HL-60/S4 (cell line): ENCODE measurements at regions not wholly inside any gene's neighbourhood (a gene's known extent, or its start where the extent isn't known, plus 50 kb on each side); places are given as distances from the start of the nearest gene placed in this dataset.

Experiments used
- in situ Hi-C: fragments of 300-500 bp; cut with MboI; formaldehyde crosslinking; loops from 2 replicates; pipeline ENCODE4 v1.14.3; 2022; ENCODE audit warnings: low sequenced_read_pairs

DNA sequence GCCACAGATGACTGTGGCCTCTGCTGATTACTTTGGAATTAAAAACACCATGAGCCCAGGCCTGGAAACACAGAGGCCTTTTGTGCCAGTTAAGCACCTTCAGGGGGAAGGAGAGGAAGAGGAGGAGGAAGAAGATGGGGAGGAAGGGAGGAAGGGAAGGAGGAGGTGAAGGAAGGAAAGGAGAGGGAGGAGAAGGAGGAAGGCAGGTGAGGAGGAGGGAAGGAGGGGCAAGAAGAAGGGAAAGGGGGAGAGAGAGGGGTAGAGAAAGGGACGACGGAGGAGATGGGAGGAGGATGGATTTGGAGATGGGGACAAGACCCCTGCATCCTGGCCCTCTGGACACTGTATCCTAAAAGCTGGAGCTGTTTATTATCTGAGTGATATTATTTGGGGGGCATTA lies 231.0 kb downstream of the UQCRFS1 start:
- in situ Hi-C loops = no loop called here

DNA sequence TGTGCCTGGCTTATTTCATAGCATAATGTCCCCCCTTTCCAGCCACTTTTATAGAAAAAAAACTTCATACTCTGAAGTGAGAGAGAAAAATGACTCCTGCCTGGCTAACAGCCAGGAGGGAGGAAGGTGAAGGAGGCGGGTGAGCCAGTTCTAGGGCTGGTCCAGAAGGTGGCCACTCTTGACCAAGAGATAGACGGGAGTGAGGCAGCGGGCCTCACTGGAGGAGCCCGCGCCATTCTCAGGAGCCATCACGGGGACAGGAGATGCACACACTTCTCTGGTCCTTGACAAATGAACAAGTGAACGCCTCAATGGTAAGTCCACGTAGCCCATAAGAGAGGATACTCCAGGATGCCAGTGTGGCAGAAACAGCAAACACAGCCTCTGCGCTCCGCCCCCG lies 231.4 kb downstream of the UQCRFS1 start:
- in situ Hi-C loops = no loop called here

DNA sequence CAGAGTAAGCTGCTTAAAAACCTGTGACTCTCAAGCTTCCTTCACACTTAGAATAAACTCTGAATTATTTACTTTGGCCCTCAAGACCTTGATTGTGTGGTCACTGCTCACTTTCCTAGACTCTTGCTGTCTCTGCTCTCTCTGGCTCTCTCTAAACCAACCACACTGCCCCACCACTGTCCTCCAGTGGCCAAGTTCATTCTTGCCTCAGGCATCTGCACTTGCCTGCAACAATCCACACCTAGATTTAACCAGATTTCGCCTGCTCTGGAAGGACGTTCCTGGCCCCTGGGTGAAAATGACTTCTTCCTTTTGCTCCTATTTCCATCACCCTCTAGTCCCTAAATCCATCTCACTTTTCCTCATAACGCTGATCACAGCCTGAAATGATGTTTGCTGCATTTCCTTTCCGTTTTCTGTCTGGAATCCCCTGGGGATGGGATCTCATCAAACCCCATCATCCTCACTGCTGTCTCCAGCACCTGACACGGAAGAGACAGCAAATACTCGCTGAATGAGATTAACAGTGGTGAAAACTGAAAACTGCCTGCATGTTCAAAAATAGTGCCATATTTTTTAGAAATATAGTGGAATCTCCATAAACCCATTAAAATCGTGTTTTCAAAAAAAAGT lies 232.6 kb downstream of the UQCRFS1 start:
- in situ Hi-C loops = no loop called here

DNA sequence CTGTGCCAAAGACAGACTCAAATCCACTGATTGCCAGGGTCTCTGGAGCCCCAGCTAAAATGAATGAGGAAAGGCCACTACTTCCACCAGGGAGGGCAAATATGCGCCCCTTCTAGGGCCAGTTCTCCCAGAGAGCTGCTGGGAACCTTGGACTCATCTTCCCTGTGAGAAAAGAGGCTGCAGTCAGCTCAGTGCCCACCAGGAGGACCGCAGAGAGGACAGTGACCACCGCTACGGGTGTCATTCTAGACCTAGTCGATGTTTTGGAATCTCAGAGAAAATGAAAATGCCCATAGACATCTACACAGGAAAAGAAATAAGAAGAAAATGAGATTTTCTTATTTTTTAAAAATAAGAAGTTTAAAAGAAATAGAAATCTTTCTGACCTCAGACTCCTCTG lies 235.1 kb downstream of the UQCRFS1 start:
- in situ Hi-C loops = no loop called here

DNA sequence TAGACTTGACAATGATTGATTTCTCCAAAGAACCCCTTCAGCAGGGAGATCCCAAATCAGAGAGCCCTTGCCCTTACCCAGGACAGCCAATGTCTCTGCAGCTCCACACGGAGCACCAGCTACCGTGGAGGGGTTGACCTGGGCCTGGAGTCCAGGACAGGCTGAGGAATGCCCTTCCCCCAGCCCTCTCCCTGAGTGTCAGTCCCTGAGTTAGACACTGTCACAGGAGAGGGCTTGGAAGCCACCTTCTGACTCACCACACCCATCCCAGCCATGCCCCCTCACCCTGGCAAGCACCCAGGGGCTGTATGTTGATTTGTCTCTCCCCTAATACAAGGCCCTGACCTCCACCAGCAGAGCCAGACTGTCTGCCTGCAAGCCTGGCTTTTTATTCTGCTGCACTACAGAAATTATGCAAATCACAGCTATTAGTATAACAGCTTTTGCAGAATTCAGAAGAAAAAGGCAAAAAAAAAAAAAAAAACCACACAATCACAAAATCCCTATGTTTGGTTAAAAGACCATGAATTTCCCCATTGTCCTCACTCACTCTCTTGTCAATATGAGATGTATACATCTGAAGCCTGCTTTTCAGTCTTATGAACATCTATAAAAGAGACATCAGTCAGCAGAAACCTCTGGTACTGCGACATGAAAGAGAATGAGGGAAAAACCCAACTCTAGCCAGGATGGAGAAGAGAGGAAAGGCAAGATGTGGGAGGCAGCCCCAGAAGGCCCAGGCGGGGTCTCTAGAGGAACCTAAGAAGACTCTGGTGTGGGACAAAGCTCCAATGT lies 240.7 kb downstream of the UQCRFS1 start:
- in situ Hi-C loops = no loop called here

DNA sequence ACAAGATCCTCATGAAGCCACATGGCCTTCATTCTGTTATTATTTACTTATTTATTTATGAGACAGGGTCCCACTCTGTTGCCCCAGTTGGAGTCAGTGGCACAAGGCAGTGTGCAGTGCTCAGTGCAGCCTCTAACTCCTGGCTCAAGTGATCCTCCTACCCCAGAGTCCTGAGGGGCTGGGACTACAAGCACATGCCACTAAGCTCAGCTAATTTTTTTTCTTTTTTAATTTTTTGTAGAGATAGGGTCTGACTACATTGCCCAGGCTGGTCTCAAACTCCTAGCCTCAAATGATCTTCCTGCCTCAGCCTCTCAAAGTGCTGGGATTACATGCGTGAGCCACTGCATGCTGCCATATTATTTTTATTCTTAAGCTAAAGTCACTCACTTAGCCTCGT lies 241.4 kb downstream of the UQCRFS1 start:
- in situ Hi-C loops = no loop called here

DNA sequence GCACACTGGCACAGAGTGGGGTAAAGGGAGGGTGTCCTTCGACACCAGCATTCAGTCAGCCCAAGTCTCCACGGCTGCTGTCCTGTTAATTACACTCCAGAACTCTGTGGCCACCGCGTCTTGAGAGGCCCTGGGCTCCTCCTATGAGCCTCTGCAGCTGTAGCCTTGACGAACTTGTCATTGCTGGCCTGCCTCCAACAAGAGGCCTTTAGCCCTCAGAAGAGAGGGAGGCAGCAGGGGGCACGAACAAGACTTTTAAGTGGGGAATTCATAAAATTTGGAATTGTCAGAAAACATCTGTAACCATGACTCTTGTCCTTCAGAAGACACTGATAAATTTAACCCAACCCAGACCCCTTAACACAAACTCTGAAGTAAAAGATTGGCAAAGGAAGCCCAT lies 241.9 kb downstream of the UQCRFS1 start:
- in situ Hi-C loops = no loop called here

DNA sequence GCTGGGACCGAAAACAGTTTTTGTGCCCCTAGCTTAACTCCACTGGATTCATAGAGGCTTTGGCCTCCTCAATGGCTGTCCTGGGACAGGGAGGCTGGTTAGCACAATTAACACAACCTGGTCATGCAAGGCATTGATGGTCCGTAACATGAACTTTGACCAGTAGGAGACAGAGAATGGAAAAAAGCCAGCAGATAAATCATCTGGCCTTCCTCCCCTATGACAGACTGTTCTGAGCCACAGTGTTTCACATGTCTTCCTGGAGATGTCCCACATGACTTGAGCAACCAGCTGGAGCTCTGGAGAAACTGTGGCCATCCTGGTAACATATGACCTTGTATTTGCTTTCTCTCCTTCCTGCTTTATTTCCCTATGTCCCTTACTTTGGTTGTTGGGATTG lies 244.2 kb downstream of the UQCRFS1 start:
- in situ Hi-C loops = no loop called here

DNA sequence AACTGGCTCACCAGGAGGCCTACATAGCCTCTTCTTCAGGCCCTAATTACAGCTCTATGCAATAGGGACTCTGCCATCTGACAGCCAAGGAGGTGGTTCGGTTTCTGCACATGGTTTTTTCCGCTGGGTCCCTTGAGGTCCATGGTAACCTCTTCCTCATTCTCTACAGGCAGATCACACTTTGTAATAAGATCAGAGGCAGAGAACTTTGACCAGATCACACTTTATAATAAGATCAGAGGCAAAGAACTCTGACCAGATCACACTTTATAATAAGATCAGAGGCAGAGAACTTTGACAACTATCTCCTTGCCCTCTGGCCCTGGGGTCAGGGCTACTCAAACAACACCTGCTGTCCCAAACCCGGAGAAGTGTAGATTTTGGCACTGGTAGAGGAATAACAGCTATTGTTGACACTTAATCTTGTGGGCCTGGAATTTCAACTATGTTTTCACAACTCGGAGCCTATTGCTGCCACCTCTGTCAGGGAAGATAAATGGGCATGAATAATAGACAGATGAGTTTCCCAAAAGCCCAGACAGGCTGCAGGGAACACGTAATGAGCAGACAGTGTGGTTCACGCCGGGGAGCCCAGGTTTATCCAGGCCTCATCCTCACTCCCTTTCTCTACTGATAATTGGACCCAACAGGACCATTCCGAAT lies 246.1 kb downstream of the UQCRFS1 start:
- in situ Hi-C loops = no loop called here

DNA sequence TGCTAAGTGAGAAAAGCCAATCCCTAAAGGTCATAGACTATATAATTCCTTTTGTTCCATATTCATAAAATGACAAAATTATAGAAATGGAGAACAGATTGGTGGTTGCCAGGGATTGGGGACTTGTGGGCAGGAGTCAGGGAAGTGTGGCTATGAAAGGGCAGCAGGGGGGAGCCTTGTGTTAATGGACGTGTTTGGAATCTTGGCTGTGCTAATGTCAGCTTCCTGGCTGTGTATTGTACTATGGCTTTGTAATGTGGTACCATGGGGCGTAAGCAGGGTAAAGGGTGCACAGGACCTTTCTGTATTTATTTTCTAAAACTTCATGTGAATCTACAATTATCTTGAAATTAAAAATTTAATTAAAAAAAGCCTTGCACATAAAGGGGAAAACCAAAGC lies 248.5 kb downstream of the UQCRFS1 start:
- in situ Hi-C loops = no loop called here

DNA sequence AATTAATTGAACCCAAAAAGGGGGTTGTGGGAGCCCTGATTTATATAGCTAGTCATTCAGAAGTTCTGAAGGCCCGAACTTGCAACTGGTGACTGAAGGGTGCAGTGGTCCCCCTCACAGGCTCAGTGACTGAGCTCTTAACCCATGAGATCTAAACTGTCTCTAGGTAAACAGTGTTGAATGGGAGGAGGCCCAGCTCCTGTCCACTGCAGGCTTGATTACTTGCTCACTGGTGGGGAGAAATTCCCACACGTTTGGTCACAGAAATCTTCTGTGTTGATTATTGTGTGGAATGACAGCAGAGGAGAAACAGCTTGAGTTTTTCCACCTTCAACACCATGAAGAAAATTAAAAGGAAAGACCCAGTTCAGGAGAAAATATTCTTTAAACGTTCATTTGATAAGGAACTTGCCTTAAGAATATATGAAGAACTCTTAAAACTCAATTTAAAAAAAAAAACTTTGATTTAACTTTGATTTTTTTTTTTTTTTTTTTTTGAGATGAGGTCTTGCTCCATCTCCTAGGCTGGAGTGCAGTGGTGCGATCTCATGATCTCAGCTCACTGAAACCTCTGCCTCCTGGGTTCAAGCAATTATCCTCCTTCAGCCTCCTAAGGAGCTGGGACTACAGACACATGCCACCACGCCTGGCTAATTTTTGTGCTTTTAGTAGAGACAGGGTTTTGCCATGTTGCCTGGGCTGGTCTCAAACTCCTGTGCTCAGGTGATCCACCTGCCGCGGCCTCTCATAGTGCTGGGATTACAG lies 249.3 kb downstream of the UQCRFS1 start:
- in situ Hi-C loops = no loop called here

DNA sequence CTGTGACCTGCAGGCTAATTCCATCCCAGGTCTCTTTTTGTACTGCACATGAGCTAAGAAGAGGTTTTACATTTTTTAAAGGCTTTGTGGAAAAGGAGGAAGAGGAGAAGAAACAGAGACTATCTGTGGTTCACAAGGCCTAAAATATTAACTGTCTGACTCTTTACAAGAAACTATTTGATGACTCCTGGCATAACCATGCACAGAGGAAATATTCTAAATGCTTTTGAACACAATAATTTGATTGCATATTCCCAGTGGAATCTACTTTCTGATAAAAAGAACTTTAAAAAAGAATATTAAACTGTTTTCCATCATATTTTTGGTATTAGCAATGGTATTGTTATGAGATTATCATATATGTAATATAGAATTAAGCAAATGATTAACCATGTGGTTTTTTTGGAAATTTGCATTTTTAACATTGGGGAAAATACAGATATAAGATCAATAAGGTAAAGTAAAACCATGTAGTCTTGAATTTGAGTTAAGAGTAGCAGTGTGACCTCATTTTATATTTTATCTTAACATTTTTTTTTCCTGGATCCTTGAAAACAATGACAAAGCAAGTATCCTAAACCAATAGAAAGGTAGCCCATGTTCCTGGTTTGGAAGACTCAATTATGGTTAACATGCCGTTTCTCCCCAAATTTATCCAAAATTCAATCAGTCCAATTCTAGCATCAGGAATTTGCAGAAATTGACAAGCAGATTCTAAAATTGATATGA lies 251.0 kb downstream of the UQCRFS1 start:
- in situ Hi-C loops = no loop called here

DNA sequence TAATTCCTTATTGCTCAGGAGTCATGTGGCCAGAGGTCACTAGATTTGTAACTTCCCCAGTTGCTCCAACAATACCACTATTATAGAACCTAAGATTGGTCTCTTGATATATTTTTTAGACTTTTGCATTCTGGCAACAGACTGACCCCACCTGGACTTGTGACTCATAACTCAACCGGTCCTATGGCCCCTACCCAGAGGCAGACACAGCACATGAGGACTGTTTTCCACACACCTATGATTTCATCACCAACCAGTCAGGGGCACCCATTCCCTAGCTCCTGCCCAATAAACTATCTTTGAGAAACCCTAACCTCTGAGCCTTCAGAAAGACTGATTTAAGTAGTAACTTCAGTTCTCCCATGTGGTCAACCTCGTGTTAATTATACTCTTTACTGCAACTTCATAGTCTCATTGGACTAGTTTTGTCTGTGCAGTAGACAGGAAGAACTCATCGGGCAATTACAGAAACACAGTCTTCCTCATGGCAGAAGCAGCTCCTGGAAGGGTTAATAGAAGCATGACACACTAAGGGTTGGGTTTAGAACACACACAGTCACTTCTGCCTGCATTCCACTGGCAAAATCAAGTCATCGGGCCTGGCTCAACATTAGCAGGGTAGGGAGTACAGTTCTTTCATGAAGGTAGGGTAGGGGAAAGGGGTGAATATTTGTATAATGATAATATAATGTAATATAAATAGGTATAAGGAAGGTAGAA lies 251.8 kb downstream of the UQCRFS1 start:
- in situ Hi-C loops = no loop called here

DNA sequence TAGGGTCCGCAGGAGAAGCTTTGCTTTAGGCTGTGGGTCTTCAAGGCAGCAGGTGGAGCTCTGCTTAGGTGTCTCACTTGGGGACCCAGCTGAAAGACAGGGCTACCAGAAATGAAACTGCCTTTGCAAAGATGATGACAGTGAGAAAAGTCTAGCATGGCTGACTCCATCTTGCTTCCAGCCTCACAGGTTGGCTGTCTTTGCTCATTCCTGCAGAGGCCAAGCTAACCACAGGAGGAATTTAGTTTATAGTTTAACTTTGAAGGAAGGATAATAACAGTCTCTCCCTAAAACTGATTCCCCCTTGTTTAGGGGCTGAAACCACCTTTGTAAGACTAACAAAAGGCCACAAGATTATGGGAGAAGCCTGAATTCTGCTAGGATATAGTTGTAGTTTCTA lies 252.4 kb downstream of the UQCRFS1 start:
- in situ Hi-C loops = no loop called here

DNA sequence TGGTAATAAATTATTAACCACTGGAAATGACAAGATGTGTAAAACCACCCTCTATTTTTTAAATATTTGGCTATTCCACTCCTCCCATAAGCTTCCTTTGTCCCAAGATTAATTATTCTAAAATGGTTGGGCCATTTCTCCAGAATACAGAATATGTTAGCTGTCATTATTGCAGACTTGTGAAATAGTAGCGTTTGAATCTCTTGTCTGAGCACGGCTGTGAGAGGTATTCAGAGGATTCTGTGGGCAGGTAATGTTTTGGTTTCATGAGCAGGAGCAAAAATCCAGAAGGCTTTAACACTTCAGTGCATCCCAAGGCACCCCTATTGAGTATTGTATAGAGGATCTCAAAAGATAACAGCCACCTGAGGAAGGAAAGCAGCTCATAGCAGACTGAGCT lies 256.0 kb downstream of the UQCRFS1 start:
- in situ Hi-C loops = no loop called here

DNA sequence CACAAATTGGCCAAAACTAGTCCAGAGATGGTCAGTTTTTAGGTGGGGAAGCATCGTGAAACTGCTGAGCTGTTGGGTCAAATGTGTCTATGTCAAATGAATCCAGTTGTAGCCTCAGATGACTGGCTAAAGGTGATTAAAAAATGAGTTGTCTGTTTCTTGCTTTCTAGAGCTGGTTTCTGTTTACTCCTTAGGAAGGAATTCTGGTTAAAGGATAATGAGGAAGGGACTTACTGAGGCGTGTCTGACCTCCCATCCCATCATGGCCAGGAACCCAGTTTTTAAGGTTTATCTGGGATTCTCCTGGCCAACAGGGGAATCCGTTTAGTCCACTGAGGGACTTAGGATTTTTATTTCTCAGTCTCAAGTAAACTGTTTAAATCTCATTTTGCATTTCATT lies 256.5 kb downstream of the UQCRFS1 start:
- in situ Hi-C loops = no loop called here

DNA sequence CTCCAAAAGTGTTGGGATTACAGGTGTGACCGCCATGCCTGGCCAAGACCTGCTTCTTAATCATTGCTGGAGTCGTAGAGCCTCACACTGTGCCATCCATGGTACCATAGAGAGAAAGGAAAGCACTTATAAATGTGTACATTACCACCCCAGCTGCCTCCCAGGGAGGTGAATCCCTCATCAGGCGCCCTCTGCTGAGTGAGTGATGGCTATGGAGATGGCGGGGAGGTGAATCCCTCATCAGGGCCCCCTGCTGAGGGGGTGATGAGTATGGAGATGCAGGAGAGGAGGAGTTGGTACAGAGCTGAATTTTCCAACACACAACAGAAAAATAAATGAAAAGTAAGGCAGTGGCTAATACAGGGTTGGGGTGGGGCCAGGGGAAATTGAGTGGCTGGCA lies 263.4 kb downstream of the UQCRFS1 start:
- in situ Hi-C loops = no loop called here

DNA sequence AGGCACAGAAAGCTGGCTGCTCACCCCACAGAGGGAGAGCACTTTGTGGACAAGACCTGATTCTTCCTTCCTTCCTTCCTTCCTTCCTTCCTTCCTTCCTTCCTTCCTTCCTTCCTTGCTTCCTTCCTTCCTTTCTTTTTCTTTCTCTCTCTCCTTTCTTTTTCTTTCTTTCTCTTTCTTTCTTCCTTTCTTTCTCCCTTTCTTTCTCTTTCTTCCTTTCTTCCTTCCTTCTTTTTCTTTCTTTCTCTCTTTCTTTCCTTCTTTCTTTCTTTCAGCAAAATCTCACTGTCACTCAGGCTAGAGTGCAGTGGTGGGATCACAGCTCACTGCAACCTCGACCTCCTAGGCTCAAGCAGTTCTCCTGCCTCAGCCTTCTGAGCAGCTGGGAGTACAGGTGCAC lies 263.9 kb downstream of the UQCRFS1 start:
- in situ Hi-C loops = no loop called here

DNA sequence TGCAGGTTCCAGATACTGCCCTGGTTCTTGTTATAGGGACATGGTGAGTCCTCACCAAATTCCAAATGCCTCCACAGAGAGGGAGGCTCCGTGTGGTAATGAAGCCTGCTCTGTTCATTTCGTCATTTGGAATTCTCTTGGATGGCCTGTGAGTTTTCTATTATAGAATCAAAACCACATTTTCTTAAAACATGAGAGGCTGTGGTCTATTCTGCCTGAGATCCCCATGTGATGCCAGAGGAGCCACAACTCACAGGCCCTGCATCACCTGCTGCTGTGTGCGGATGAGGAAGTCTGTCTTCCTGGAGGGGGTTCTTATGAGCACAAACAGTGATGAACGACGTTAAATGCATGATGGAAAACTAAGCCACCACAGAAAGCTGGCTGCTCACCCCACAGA lies 264.4 kb downstream of the UQCRFS1 start:
- in situ Hi-C loops = no loop called here

DNA sequence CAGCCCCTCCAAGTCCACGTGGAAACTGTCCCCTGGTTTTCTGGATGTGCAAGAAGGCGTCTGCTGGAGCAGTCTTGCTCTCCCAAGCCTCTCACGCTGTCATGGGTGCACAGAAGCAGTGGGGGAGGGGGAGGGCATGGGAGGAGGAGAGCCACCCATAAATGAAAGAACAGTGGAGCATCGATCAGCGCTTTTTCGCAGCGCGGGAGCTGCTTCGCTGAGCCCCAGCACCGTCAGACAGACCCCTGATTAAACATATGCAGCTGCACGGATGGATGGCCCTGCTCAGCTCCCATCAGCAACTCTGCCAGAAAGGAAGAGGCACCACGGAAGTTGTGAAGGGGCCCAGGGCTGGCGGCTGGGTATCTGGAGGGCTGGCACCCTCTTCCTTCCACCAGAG lies 264.9 kb downstream of the UQCRFS1 start:
- in situ Hi-C loops = no loop called here
